GM06990 (cell line): ENCODE measurements at regions not wholly inside any gene's neighbourhood (a gene's known extent, or its start where the extent isn't known, plus 50 kb on each side); places are given as distances from the start of the nearest gene placed in this dataset.

Experiments used
- DNase-seq: peaks from one replicate; pipeline ENCODE4 v3.0.0-alpha.2; 2011; ENCODE audit not compliant: insufficient read length; ENCODE audit errors: extremely low read depth
- H3K27me3 ChIP-seq: replicated peaks from 2 replicates; pipeline ENCODE4 v1.6.0; 2011; ENCODE audit warnings: low read length; ENCODE audit not compliant: control insufficient read depth, insufficient read depth
- H3K36me3 ChIP-seq: 2 replicates; pipeline ENCODE4 v1.5.1; 2011; ENCODE audit warnings: low read length; ENCODE audit not compliant: control insufficient read depth, insufficient read depth
- H3K4me3 ChIP-seq: replicated peaks from 2 replicates; pipeline ENCODE4 v1.5.1; 2011; ENCODE audit warnings: low read depth, mild to moderate bottlenecking, control low read depth, low read length
- CTCF ChIP-seq: IDR thresholded peaks from 2 replicates; pipeline ENCODE4 v1.5.1; 2011; ENCODE audit warnings: low read length, control low read depth, mild to moderate bottlenecking, inconsistent platforms; ENCODE audit not compliant: insufficient read depth, poor library complexity, severe bottlenecking

GRCh38 chr11:128359515-128359914, 227.8 kb downstream of the ETS1 start:
- DNase-seq, result no peak
- no peak for TF ChIP-seq CTCF
- no peaks in the 10 kb centered on the region for H3K36me3 ChIP-seq
- H3K27me3 ChIP-seq, result no peaks in the 10 kb centered on the region
- H3K4me3 ChIP-seq, result no peak overlapping the region

- H3K36me3 ChIP-seq, result no peaks in the 10 kb centered on the region
- H3K27me3 ChIP-seq, result no peaks in the 10 kb centered on the region
- DNase-seq, result no peak
- H3K4me3 ChIP-seq, result no peak overlapping the region
- no peak for TF ChIP-seq CTCF
Measured at GRCh38 chr11:128357073-128357472, 230.3 kb downstream of the ETS1 start.

GRCh38 chr11:128355558-128355957, 231.8 kb downstream of the ETS1 start:
- DNase-seq, result no peak
- no peak overlapping the region for H3K4me3 ChIP-seq
- no peaks in the 10 kb centered on the region for H3K27me3 ChIP-seq
- H3K36me3 ChIP-seq, result no peaks in the 10 kb centered on the region
- no peak for TF ChIP-seq CTCF

GRCh38 chr11:128354476-128354875, 232.9 kb downstream of the ETS1 start:
- H3K36me3 ChIP-seq, result no peaks in the 10 kb centered on the region
- no peaks in the 10 kb centered on the region for H3K27me3 ChIP-seq
- no peak overlapping the region for H3K4me3 ChIP-seq
- TF ChIP-seq CTCF, result no peak
- DNase-seq, result no peak

- no peak for TF ChIP-seq CTCF
- no peaks in the 10 kb centered on the region for H3K36me3 ChIP-seq
- no peak for DNase-seq
- H3K4me3 ChIP-seq, result no peak overlapping the region
- H3K27me3 ChIP-seq, result no peaks in the 10 kb centered on the region
Measured at GRCh38 chr11:128351168-128351567, 236.2 kb downstream of the ETS1 start.

- TF ChIP-seq CTCF, result no peak
- Histone ChIP-seq H3K4me3 (no peak overlapping the region), H3K27me3 (no peaks in the 10 kb centered on the region), H3K36me3 (no peaks in the 10 kb centered on the region)
- no peak for DNase-seq
Measured at GRCh38 chr11:128349650-128350299, 237.6 kb downstream of the ETS1 start.
